IPS-15b (cell line): ENCODE measurements at regions not wholly inside any gene's neighbourhood (a gene's known extent, or its start where the extent isn't known, plus 50 kb on each side); places are given as distances from the start of the nearest gene placed in this dataset.
"Not testable (repeated sequence)": the region's sequence is repeated elsewhere in the genome, so short reads cannot be mapped to it uniquely, and the experiment has no call there.

Source experiments
- H3K27me3 ChIP-seq: one replicate; pipeline ENCODE4 v1.6.1; 2013; ENCODE audit warnings: low read length; ENCODE audit not compliant: control insufficient read depth, insufficient read depth
- H3K36me3 ChIP-seq: one replicate; pipeline ENCODE4 v1.6.1; 2013; ENCODE audit warnings: low read length; ENCODE audit not compliant: control insufficient read depth, insufficient read depth
- H3K4me1 ChIP-seq: one replicate; pipeline ENCODE4 v1.6.1; 2013; ENCODE audit warnings: mild to moderate bottlenecking, low read length; ENCODE audit not compliant: control insufficient read depth, insufficient read depth
- H3K4me3 ChIP-seq: one replicate; pipeline ENCODE4 v1.5.1; 2013; ENCODE audit warnings: low read depth, low read length
- H3K9ac ChIP-seq: one replicate; pipeline ENCODE4 v1.6.1; 2013; ENCODE audit warnings: low read depth, mild to moderate bottlenecking, low read length
- H3K9me3 ChIP-seq: one replicate; pipeline ENCODE4 v1.6.1; 2013; ENCODE audit warnings: mild to moderate bottlenecking, low read length; ENCODE audit not compliant: control insufficient read depth, insufficient read depth

DNA sequence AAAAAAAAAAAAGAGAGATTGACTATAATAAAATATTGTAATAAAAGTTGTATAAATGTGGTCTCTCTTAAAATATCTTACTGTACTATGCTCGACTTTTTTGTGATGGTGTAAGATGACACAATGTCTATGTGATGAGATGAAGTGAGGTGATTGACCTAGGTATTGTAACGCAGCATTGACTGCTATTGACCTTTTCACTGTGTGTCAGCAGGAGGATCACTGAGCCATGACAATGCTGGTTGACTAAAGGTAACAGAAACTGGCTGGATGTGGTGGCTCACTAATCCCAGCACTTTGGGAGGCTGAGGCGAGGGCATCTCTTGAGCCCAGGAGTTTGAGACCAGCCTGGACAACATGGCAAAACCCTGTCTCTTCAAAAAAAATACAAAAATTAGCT lies 78.6 kb upstream of the MYO10 start:
- H3K36me3 ChIP-seq: no peaks in the 10 kb centered on the region
- no peaks in the 10 kb centered on the region for H3K27me3 ChIP-seq
- H3K9me3 ChIP-seq: no peaks in the 10 kb centered on the region
- H3K9ac ChIP-seq: no peak overlapping the region
- H3K4me3 ChIP-seq: no peak overlapping the region
- H3K4me1 ChIP-seq: no peaks in the 10 kb centered on the region

GRCh38 chr5:17018871-17019270 lies 82.8 kb upstream of the MYO10 start:
- Histone ChIP-seq H3K9me3 (no peaks in the 10 kb centered on the region), H3K4me3 (no peak overlapping the region), H3K27me3 (no peaks in the 10 kb centered on the region), H3K36me3 (no peaks in the 10 kb centered on the region), H3K4me1 (no peaks in the 10 kb centered on the region), H3K9ac (no peak overlapping the region)

- Histone ChIP-seq H3K27me3 (no peaks in the 10 kb centered on the region), H3K9ac (no peak overlapping the region)
Observed at GRCh38 chr5:17019324-17019723, 83.2 kb upstream of the MYO10 start.

GRCh38 chr5:17020678-17021601 lies 84.9 kb upstream of the MYO10 start:
- Histone ChIP-seq H3K4me1 (no peaks in the 10 kb centered on the region), H3K4me3 (no peak overlapping the region), H3K27me3 (no peaks in the 10 kb centered on the region)

More at GRCh38 chr5:17019324-17019723, 83.2 kb upstream of the MYO10 start:
- H3K9me3 ChIP-seq: no peaks in the 10 kb centered on the region
- no peak overlapping the region for H3K4me3 ChIP-seq
- H3K36me3 ChIP-seq: no peaks in the 10 kb centered on the region
- H3K4me1 ChIP-seq: no peaks in the 10 kb centered on the region

GRCh38 chr5:17021602-17021932 lies 85.5 kb upstream of the MYO10 start:
- no peaks in the 10 kb centered on the region for H3K9me3 ChIP-seq
- H3K4me3 ChIP-seq: no peak overlapping the region
- H3K4me1 ChIP-seq: no peaks in the 10 kb centered on the region
- H3K36me3 ChIP-seq: no peaks in the 10 kb centered on the region
- no peak overlapping the region for H3K9ac ChIP-seq
- H3K27me3 ChIP-seq: no peaks in the 10 kb centered on the region

More at GRCh38 chr5:17020678-17021601, 84.9 kb upstream of the MYO10 start:
- H3K9ac ChIP-seq: no peak overlapping the region
- H3K36me3 ChIP-seq: no peaks in the 10 kb centered on the region
- H3K9me3 ChIP-seq: no peaks in the 10 kb centered on the region

GRCh38 chr5:17022296-17022695 lies 86.2 kb upstream of the MYO10 start:
- Histone ChIP-seq H3K4me1 (no peaks in the 10 kb centered on the region), H3K4me3 (no peak overlapping the region), H3K27me3 (no peaks in the 10 kb centered on the region), H3K9ac (no peak overlapping the region), H3K9me3 (no peaks in the 10 kb centered on the region), H3K36me3 (no peaks in the 10 kb centered on the region)

DNA sequence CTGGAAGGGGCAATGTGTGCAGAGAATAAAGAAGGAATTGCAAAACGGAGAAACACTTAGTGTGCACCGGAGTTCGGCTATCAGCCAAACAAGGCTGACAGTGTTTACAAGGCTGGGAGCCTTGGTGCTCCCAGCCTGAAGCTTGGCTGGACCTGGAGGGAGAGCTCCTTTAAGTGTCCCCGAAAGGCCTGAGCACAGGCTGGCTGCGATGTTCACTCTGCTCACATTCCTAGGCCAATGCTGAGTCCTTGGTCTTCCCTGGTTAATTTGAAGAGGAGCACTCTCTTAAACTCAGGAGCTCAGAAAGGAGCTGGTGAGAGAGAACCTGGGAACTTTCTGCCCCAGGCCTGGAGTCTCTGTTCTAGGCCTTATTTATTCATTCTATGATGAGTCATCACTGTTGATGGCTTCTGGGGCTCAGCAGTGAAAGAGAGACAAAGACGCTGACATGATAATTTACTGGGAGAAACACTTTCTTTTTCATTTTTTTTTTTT lies 88.6 kb upstream of the MYO10 start:
- H3K9ac ChIP-seq: no peak overlapping the region
- H3K27me3 ChIP-seq: no peaks in the 10 kb centered on the region
- H3K4me3 ChIP-seq: no peak overlapping the region
- no peaks in the 10 kb centered on the region for H3K4me1 ChIP-seq
- H3K36me3 ChIP-seq: no peaks in the 10 kb centered on the region
- no peaks in the 10 kb centered on the region for H3K9me3 ChIP-seq

- H3K4me1 ChIP-seq, H3K27me3 ChIP-seq, H3K9ac ChIP-seq, H3K36me3 ChIP-seq, H3K9me3 ChIP-seq, H3K4me3 ChIP-seq: not testable (repeated sequence)
Observed at GRCh38 chr5:17031659-17032277, 95.7 kb upstream of the MYO10 start.

DNA sequence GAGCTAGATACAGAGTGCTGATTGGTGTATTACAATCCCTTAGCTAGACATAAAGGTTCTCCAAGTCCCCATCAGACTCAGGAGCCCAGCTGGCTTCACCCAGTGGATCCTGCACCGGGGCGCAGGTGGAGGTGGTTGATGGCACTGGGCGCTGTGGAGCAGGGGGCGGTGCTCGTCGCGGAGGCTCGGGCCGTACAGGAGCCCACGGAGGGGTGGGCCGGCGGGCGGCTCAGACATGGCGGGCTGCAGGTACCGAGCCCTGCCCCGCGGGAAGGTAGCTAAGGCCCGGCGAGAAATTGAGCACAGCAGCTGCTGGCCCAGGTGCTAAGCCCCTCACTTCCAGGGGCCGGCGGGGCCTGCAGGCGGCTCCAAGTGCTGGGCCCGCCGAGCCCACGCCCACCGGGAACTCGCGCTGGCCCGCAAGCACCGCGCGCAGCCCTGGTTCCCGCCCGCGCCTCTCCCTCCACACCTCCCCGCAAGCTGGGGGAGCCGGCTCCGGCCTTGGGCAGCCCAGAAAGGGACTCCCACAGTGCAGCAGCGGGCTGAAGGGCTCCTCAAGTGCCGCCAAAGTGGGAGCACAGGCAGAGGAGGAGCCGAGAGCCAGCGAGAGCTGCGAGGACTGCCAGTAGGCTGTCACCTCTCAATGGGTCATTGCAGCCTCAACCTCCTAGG lies 96.4 kb upstream of the MYO10 start:
- H3K27me3 ChIP-seq, H3K9ac ChIP-seq, H3K36me3 ChIP-seq, H3K9me3 ChIP-seq, H3K4me3 ChIP-seq, H3K4me1 ChIP-seq: not testable (repeated sequence)

DNA sequence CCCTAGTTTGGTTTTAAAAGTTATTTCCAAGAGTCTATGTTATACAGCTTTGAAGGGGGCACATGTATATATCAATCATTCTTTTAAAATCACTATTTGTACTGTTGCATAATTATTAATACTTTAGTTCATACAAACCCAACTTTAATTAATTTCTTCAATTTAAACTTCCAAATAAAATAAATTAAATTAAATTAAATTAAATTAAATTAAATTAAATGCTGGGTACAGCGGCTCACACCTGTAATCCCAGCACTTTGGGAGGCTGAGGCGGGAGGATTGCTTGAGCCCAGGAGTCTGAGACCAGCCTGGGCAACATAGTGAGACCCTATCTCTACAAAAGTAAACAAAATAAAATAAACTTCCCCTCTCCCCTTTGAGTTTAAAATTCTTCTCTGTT lies 98.9 kb upstream of the MYO10 start:
- not testable (repeated sequence) for H3K9ac ChIP-seq, H3K36me3 ChIP-seq, H3K9me3 ChIP-seq, H3K27me3 ChIP-seq, H3K4me3 ChIP-seq, H3K4me1 ChIP-seq

GRCh38 chr5:17037751-17038150 lies 101.7 kb upstream of the MYO10 start:
- H3K27me3 ChIP-seq: no peaks in the 10 kb centered on the region
- no peak overlapping the region for H3K4me3 ChIP-seq
- H3K36me3 ChIP-seq: no peaks in the 10 kb centered on the region
- no peaks in the 10 kb centered on the region for H3K9me3 ChIP-seq
- no peaks in the 10 kb centered on the region for H3K4me1 ChIP-seq
- no peak overlapping the region for H3K9ac ChIP-seq

DNA sequence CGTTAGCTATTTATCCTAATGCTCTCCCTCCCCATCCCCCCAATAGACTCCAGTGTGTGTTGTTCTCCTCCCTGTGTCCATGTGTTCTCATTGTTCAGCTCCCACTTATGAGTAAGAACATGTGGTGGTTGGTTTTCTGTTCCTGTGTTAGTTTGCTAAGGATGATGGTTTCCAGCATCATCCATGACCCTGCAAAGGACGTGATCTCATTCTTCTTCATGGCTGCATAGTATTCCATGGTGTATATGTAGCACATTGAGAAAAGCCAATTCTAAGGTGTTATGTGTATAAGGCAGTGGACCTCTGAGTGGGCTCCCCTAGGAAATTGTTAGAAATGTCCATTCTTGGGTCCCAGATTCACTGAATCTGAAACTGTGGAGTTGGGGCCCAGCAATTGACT lies 103.1 kb upstream of the MYO10 start:
- Histone ChIP-seq H3K4me3 (no peak overlapping the region), H3K36me3 (no peaks in the 10 kb centered on the region), H3K27me3 (no peaks in the 10 kb centered on the region), H3K4me1 (no peaks in the 10 kb centered on the region), H3K9ac (no peak overlapping the region), H3K9me3 (no peaks in the 10 kb centered on the region)
